Right lobe of liver (tissue), 6 donors: ENCODE measurements at regions not wholly inside any gene's neighbourhood (a gene's known extent, or its start where the extent isn't known, plus 50 kb on each side); places are given as distances from the start of the nearest gene placed in this dataset.

Experiments used
- ATAC-seq, 4 donors: fragments of 200-7000 bp; cut with Tn5 transposase; one replicate each; pipeline ENCODE4 v1.9.1; 2020; ENCODE audit warnings: mild to moderate bottlenecking in 4 of 4, moderate library complexity in 4 of 4
- DNase-seq, 3 donors: peaks; one replicate each; pipeline ENCODE4 v3.0.0-alpha.2; 2020
- H3K27ac ChIP-seq, 3 donors: fragments of 200-600 bp; one replicate each; pipeline ENCODE4 v1.8.0; 2022
- H3K27me3 ChIP-seq, 2 donors: fragments of 200-600 bp; one replicate each; pipeline ENCODE4 v1.8.0; 2022
- H3K36me3 ChIP-seq, 4 donors: fragments of 200-600 bp; sonication (generic) in 1 of 4; one replicate each; pipeline versions ENCODE4 v1.5.1 to v1.8.0; 2017 to 2022; ENCODE audit warnings: control low read depth in 1 of 4
- H3K4me1 ChIP-seq, 4 donors: fragments of 200-600 bp; sonication (generic) in 1 of 4; one replicate each; pipeline versions ENCODE4 v1.5.1 to v1.8.0; 2017 to 2022; ENCODE audit warnings: control low read depth in 1 of 4
- H3K4me3 ChIP-seq, 3 donors: fragments of 200-600 bp; one replicate each; pipeline ENCODE4 v1.8.0; 2022
- H3K9me3 ChIP-seq, 4 donors: fragments of 200-600 bp; sonication (generic) in 1 of 4; one replicate each; pipeline versions ENCODE4 v1.5.1 to v1.8.0; 2017 to 2022; ENCODE audit warnings: control low read depth in 1 of 4
- CTCF ChIP-seq, 4 donors: fragments of 200-600 bp in 3 of 4; fragments of 450-650 bp in 1 of 4; IDR thresholded peaks; one replicate each; pipeline versions ENCODE4 v1.5.1 to v1.8.0; 2016 to 2022; ENCODE audit warnings: antibody characterized with exemption in 4 of 4, mild to moderate bottlenecking in 2 of 4
- POLR2A ChIP-seq: fragments of 450-650 bp; IDR thresholded peaks from one replicate; pipeline ENCODE4 v1.6.1; 2017; ENCODE audit warnings: antibody characterized with exemption, mild to moderate bottlenecking
- WGBS: methylation state at CpG from one replicate; pipeline ENCODE4 v1.1.6; 2018; ENCODE audit warnings: low coverage, low lambda C conversion rate; ENCODE audit not compliant: insufficient coverage; ENCODE audit errors: missing lambda C conversion rate; 5-methylcytosine and 5-hydroxymethylcytosine counted together
- intact Hi-C, 2 donors: fragments of 100-400 bp; cut with DNase I; formaldehyde crosslinking; loops; one replicate each; pipeline versions ENCODE4 v1.11.2 to v1.14.1; 2022
- donor health status: DM: no; HTN: yes; CAD: no.
- donor health status: DM: no; HTN: no; CAD: no.
- donor health status: DM: no; HTN: no; CAD: no.
- donor health status: DM: no; HTN: yes; CAD: no.
- donor health status: DM: no; HTN: yes; CAD: no.

- DNase-seq (no peak), ATAC-seq (no peak)
- Histone ChIP-seq H3K9me3 (peaks cover 0 to 5% (median 2%) of the 10 kb centered on the region in 4 donors), H3K27ac (no peak overlapping the region), H3K36me3 (no peaks in the 10 kb centered on the region), H3K4me1 (no peaks in the 10 kb centered on the region), H3K4me3 (no peak overlapping the region), H3K27me3 (no peaks in the 10 kb centered on the region)
- intact Hi-C loops = no loop called here
- 44% methylated on average over 4 of the region's 5 CpGs for WGBS
- TF ChIP-seq CTCF (IDR thresholded peaks at IDR 0.05) (no peak), POLR2A (no peak)
These were observed 85.4 kb downstream of the ZNF777 start for GRCh38 chr7:149375234-149376008.

DNA sequence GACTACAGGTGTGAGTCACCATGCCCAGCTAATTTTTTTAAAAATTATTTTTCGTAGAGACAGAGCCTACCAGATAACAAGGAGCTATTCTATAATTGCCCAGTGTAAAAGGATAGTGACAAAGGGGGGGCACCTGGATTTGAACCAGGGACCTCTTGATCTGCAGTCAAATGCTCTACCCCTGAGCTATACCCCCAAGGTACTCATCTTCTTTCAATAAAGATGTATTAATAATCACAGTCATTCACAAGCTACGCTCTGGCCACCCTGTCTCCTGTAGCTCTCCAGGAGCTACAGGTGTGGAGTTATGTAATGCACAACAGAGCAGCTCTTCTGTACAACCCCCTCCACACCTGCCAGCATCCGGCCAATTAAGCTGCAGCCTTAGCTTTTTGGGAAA lies 83.5 kb downstream of the ZNF777 start:
- H3K27me3 ChIP-seq = no peaks in the 10 kb centered on the region
- intact Hi-C loops = no loop called here
- no peaks in the 10 kb centered on the region for H3K36me3 ChIP-seq
- 80% methylated on average over 1 of the region's 3 CpGs for WGBS
- no peak overlapping the region for H3K4me3 ChIP-seq
- TF ChIP-seq POLR2A = no peak
- no peak for TF ChIP-seq CTCF (IDR thresholded peaks at IDR 0.05)
- DNase-seq = no peak
- H3K9me3 ChIP-seq = peaks cover 0 to 5% (median 2%) of the 10 kb centered on the region in 4 donors
- no peaks in the 10 kb centered on the region for H3K4me1 ChIP-seq
- no peak for ATAC-seq
- H3K27ac ChIP-seq = no peak overlapping the region

GRCh38 chr7:149379625-149380024 lies 81.2 kb downstream of the ZNF777 start:
- intact Hi-C loops = no loop called here
- 60% methylated on average over 1 of the region's 1 CpG for WGBS
- no peak overlapping the region for H3K4me3 ChIP-seq
- ATAC-seq (no peak), DNase-seq (no peak)
- TF ChIP-seq POLR2A = no peak
- no peak for TF ChIP-seq CTCF (IDR thresholded peaks at IDR 0.05)
- H3K36me3 ChIP-seq = no peaks in the 10 kb centered on the region
- H3K9me3 ChIP-seq = peaks cover 0 to 5% (median 2%) of the 10 kb centered on the region in 4 donors
- H3K27me3 ChIP-seq = no peaks in the 10 kb centered on the region
- no peaks in the 10 kb centered on the region for H3K4me1 ChIP-seq
- H3K27ac ChIP-seq = no peak overlapping the region

- TF ChIP-seq CTCF (IDR thresholded peaks at IDR 0.05) (peak in 1 of 4 donors; percentile 34), POLR2A (no peak)
- Histone ChIP-seq H3K4me1 (no peaks in the 10 kb centered on the region), H3K27ac (no peak overlapping the region), H3K4me3 (no peak overlapping the region), H3K36me3 (no peaks in the 10 kb centered on the region), H3K27me3 (no peaks in the 10 kb centered on the region), H3K9me3 (peaks cover 0 to 5% (median 2%) of the 10 kb centered on the region in 4 donors)
- intact Hi-C loops = no loop called here
- no peak for DNase-seq
- ATAC-seq = peak in 3 of 4 donors; percentile 46 to 65 (median 59)
- WGBS = 63% methylated on average over 1 of the region's 2 CpGs
These were observed 79.6 kb downstream of the ZNF777 start for GRCh38 chr7:149381245-149381644.
